ENCODE measurements at regions not wholly inside any gene's neighbourhood (a gene's known extent, or its start where the extent isn't known, plus 50 kb on each side); places are given as distances from the start of the nearest gene placed in this dataset.

DNA sequence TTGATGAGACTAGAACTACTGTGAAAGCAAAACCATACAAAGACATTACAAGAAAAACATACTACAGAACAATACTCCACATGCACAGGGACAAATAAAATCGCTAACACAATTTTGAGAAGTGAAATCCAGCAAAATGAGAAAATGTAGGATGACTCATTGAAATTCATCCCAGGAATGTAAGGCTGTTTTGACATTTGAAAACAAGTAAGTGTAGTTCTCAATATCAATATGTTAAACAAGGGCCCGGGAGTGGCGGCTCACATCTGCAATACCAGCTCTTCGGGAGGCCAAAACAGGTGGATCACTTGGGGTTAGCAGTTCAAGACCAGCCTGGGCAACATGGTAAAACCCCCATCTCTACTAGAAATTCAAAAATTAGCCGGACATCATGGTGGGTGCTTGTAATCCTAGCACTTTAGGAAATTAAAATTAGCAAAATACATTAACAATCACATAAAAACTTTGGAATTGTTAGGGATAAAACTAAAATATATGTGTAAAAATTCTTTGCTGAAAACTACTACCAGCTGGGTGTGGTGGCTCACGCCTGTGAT, 113.7 kb upstream of the ADARB2 start:
- no peak for TF ChIP-seq RXRA (IDR thresholded peaks at IDR 0.05)
- TF ChIP-seq NR2F2 (IDR thresholded peaks at IDR 0.05), result no peak
- TF ChIP-seq, protein P1, sequence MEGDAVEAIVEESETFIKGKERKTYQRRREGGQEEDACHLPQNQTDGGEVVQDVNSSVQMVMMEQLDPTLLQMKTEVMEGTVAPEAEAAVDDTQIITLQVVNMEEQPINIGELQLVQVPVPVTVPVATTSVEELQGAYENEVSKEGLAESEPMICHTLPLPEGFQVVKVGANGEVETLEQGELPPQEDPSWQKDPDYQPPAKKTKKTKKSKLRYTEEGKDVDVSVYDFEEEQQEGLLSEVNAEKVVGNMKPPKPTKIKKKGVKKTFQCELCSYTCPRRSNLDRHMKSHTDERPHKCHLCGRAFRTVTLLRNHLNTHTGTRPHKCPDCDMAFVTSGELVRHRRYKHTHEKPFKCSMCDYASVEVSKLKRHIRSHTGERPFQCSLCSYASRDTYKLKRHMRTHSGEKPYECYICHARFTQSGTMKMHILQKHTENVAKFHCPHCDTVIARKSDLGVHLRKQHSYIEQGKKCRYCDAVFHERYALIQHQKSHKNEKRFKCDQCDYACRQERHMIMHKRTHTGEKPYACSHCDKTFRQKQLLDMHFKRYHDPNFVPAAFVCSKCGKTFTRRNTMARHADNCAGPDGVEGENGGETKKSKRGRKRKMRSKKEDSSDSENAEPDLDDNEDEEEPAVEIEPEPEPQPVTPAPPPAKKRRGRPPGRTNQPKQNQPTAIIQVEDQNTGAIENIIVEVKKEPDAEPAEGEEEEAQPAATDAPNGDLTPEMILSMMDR (IDR thresholded peaks at IDR 0.05; ENCODE audit: low read depth, low read length, missing input control), result no peak
- no peak for TF ChIP-seq TAF1 (conservative IDR thresholded peaks at IDR 0.05)
- TF ChIP-seq, protein P2, sequence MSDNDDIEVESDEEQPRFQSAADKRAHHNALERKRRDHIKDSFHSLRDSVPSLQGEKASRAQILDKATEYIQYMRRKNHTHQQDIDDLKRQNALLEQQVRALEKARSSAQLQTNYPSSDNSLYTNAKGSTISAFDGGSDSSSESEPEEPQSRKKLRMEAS (IDR thresholded peaks at IDR 0.05), result no peak
- TF ChIP-seq, protein P3, sequence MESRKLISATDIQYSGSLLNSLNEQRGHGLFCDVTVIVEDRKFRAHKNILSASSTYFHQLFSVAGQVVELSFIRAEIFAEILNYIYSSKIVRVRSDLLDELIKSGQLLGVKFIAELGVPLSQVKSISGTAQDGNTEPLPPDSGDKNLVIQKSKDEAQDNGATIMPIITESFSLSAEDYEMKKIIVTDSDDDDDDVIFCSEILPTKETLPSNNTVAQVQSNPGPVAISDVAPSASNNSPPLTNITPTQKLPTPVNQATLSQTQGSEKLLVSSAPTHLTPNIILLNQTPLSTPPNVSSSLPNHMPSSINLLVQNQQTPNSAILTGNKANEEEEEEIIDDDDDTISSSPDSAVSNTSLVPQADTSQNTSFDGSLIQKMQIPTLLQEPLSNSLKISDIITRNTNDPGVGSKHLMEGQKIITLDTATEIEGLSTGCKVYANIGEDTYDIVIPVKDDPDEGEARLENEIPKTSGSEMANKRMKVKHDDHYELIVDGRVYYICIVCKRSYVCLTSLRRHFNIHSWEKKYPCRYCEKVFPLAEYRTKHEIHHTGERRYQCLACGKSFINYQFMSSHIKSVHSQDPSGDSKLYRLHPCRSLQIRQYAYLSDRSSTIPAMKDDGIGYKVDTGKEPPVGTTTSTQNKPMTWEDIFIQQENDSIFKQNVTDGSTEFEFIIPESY (IDR thresholded peaks at IDR 0.05), result no peak
- no peak for TF ChIP-seq RAD21 (IDR thresholded peaks at IDR 0.05)
- no peak for TF ChIP-seq YY1 (IDR thresholded peaks at IDR 0.05)
- TF ChIP-seq, protein P4, sequence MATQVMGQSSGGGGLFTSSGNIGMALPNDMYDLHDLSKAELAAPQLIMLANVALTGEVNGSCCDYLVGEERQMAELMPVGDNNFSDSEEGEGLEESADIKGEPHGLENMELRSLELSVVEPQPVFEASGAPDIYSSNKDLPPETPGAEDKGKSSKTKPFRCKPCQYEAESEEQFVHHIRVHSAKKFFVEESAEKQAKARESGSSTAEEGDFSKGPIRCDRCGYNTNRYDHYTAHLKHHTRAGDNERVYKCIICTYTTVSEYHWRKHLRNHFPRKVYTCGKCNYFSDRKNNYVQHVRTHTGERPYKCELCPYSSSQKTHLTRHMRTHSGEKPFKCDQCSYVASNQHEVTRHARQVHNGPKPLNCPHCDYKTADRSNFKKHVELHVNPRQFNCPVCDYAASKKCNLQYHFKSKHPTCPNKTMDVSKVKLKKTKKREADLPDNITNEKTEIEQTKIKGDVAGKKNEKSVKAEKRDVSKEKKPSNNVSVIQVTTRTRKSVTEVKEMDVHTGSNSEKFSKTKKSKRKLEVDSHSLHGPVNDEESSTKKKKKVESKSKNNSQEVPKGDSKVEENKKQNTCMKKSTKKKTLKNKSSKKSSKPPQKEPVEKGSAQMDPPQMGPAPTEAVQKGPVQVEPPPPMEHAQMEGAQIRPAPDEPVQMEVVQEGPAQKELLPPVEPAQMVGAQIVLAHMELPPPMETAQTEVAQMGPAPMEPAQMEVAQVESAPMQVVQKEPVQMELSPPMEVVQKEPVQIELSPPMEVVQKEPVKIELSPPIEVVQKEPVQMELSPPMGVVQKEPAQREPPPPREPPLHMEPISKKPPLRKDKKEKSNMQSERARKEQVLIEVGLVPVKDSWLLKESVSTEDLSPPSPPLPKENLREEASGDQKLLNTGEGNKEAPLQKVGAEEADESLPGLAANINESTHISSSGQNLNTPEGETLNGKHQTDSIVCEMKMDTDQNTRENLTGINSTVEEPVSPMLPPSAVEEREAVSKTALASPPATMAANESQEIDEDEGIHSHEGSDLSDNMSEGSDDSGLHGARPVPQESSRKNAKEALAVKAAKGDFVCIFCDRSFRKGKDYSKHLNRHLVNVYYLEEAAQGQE (IDR thresholded peaks at IDR 0.05), result no peak
- no peak for TF ChIP-seq FOXA1 (IDR thresholded peaks at IDR 0.05)
- TF ChIP-seq JUND (IDR thresholded peaks at IDR 0.05), result no peak
- no peak for TF ChIP-seq FOXA2 (IDR thresholded peaks at IDR 0.05)
- TF ChIP-seq, protein P5, sequence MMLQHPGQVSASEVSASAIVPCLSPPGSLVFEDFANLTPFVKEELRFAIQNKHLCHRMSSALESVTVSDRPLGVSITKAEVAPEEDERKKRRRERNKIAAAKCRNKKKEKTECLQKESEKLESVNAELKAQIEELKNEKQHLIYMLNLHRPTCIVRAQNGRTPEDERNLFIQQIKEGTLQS (IDR thresholded peaks at IDR 0.05), result no peak
